Renal cortical epithelial cell (primary cell): ENCODE measurements at regions not wholly inside any gene's neighbourhood (a gene's known extent, or its start where the extent isn't known, plus 50 kb on each side); places are given as distances from the start of the nearest gene placed in this dataset.
A peak's percentile ranks its signal among the peaks of the same experiment; 100 is the strongest.

Experiments used
- DNase-seq: peaks from one replicate; pipeline ENCODE4 v3.0.0-alpha.2; 2011; ENCODE audit warnings: low read depth

- DNase-seq = no peak
Measured at GRCh38 chr11:110928391-110928790, 216.2 kb upstream of the ARHGAP20 start.

GRCh38 chr11:110921742-110922521 is 209.7 kb upstream of the ARHGAP20 start:
- peak; percentile 86 for DNase-seq

GRCh38 chr11:110919241-110919922 is 207.1 kb upstream of the ARHGAP20 start:
- DNase-seq = peak; percentile 32

GRCh38 chr11:110918351-110918750 is 206.1 kb upstream of the ARHGAP20 start:
- no peak for DNase-seq

GRCh38 chr11:110912437-110912836 is 200.2 kb upstream of the ARHGAP20 start:
- DNase-seq = no peak

GRCh38 chr11:110910384-110910783 is 198.1 kb upstream of the ARHGAP20 start:
- DNase-seq = no peak

- peak; percentile 70 for DNase-seq
Measured at GRCh38 chr11:110909336-110909735, 197.1 kb upstream of the ARHGAP20 start.

GRCh38 chr11:110908401-110909105 is 196.3 kb upstream of the ARHGAP20 start:
- peak; percentile 99 for DNase-seq

- DNase-seq = peak; percentile 100
Measured at GRCh38 chr11:110907629-110908028, 195.4 kb upstream of the ARHGAP20 start.

- no peak for DNase-seq
Measured at GRCh38 chr11:110903830-110904229, 191.6 kb upstream of the ARHGAP20 start.

GRCh38 chr11:110903378-110903777 is 191.1 kb upstream of the ARHGAP20 start:
- DNase-seq = no peak

GRCh38 chr11:110901441-110901840 is 189.2 kb upstream of the ARHGAP20 start:
- DNase-seq = no peak

- DNase-seq = no peak
Measured at GRCh38 chr11:110900426-110900825, 188.2 kb upstream of the ARHGAP20 start.

- DNase-seq = peak; percentile 25
Measured at GRCh38 chr11:110897035-110897434, 184.8 kb upstream of the ARHGAP20 start.

GRCh38 chr11:110896358-110896757 is 184.1 kb upstream of the ARHGAP20 start:
- peak; percentile 75 for DNase-seq

- DNase-seq = no peak
Measured at GRCh38 chr11:110894224-110894623, 182.0 kb upstream of the ARHGAP20 start.

GRCh38 chr11:110892741-110893285 is 180.6 kb upstream of the ARHGAP20 start:
- no peak for DNase-seq

GRCh38 chr11:110891411-110891810 is 179.2 kb upstream of the ARHGAP20 start:
- DNase-seq = peak; percentile 76

GRCh38 chr11:110890995-110891394 is 178.8 kb upstream of the ARHGAP20 start:
- DNase-seq = no peak

GRCh38 chr11:110886288-110886970 is 174.2 kb upstream of the ARHGAP20 start:
- no peak for DNase-seq

- DNase-seq = no peak
Measured at GRCh38 chr11:110883256-110883655, 171.0 kb upstream of the ARHGAP20 start.

- peak; percentile 11 for DNase-seq
Measured at GRCh38 chr11:110878513-110878912, 166.3 kb upstream of the ARHGAP20 start.
